ENCODE measurements at regions not wholly inside any gene's neighbourhood (a gene's known extent, or its start where the extent isn't known, plus 50 kb on each side); places are given as distances from the start of the nearest gene placed in this dataset.
"Not testable (repeated sequence)": the region's sequence is repeated elsewhere in the genome, so short reads cannot be mapped to it uniquely, and the experiment has no call there.

- no peak for DNase-seq (ENCODE audit: low read depth)
Measured at GRCh38 chr10:43852149-43852548, 203.5 kb upstream of the ZNF32 start.

- no peak for DNase-seq (ENCODE audit: low read depth)
Measured at GRCh38 chr10:43851030-43851429, 202.3 kb upstream of the ZNF32 start.

GRCh38 chr10:43849551-43849950 lies 200.9 kb upstream of the ZNF32 start:
- no peak for DNase-seq (ENCODE audit: low read depth)

- no peak for DNase-seq (ENCODE audit: low read depth)
Measured at GRCh38 chr10:43846968-43847367, 198.3 kb upstream of the ZNF32 start.

GRCh38 chr10:43846187-43846680 lies 197.6 kb upstream of the ZNF32 start:
- peak; percentile 68 for DNase-seq (ENCODE audit: low read depth)

GRCh38 chr10:43845121-43845520 lies 196.4 kb upstream of the ZNF32 start:
- no peak for DNase-seq (ENCODE audit: low read depth)

GRCh38 chr10:43844221-43844620 lies 195.5 kb upstream of the ZNF32 start:
- no peak for DNase-seq (ENCODE audit: low read depth)

GRCh38 chr10:43843321-43844101 lies 194.8 kb upstream of the ZNF32 start:
- DNase-seq (ENCODE audit: low read depth), result peak; percentile 62

- no peak for DNase-seq (ENCODE audit: low read depth)
Measured at GRCh38 chr10:43842496-43842895, 193.8 kb upstream of the ZNF32 start.

GRCh38 chr10:43842072-43842471 lies 193.4 kb upstream of the ZNF32 start:
- DNase-seq (ENCODE audit: low read depth), result no peak

GRCh38 chr10:43839973-43840372 lies 191.3 kb upstream of the ZNF32 start:
- DNase-seq (ENCODE audit: low read depth), result no peak

- DNase-seq (ENCODE audit: low read depth), result not testable (repeated sequence)
Measured at GRCh38 chr10:43834751-43835150, 186.1 kb upstream of the ZNF32 start.

- no peak for DNase-seq (ENCODE audit: low read depth)
Measured at GRCh38 chr10:43827853-43828252, 179.2 kb upstream of the ZNF32 start.

- no peak for DNase-seq (ENCODE audit: low read depth)
Measured at GRCh38 chr10:43825984-43826383, 177.3 kb upstream of the ZNF32 start.

GRCh38 chr10:43825421-43825820 lies 176.7 kb upstream of the ZNF32 start:
- no peak for DNase-seq (ENCODE audit: low read depth)

- peak; percentile 86 for DNase-seq (ENCODE audit: low read depth)
Measured at GRCh38 chr10:43824934-43825333, 176.3 kb upstream of the ZNF32 start.

GRCh38 chr10:43822631-43823580 lies 174.2 kb upstream of the ZNF32 start:
- no peak for DNase-seq (ENCODE audit: low read depth)

- no peak for DNase-seq (ENCODE audit: low read depth)
Measured at GRCh38 chr10:43821103-43821502, 172.4 kb upstream of the ZNF32 start.

GRCh38 chr10:43820663-43821062 lies 172.0 kb upstream of the ZNF32 start:
- no peak for DNase-seq (ENCODE audit: low read depth)

GRCh38 chr10:43819464-43820230 lies 171.0 kb upstream of the ZNF32 start:
- DNase-seq (ENCODE audit: low read depth), result no peak

GRCh38 chr10:43818687-43819086 lies 170.0 kb upstream of the ZNF32 start:
- DNase-seq (ENCODE audit: low read depth), result no peak

GRCh38 chr10:43817368-43817767 lies 168.7 kb upstream of the ZNF32 start:
- no peak for DNase-seq (ENCODE audit: low read depth)
